BE2C (cell line): ENCODE measurements at regions not wholly inside any gene's neighbourhood (a gene's known extent, or its start where the extent isn't known, plus 50 kb on each side); places are given as distances from the start of the nearest gene placed in this dataset.

Experiments
- DNase-seq: peaks from one replicate; pipeline ENCODE4 v3.0.0-alpha.2; 2020
- H3K27me3 ChIP-seq: fragments of 250-450 bp; sonication (Bioruptor Pico); 2 replicates; pipeline ENCODE4 v1.5.1; 2020; ENCODE audit warnings: mild to moderate bottlenecking
- H3K36me3 ChIP-seq: fragments of 250-450 bp; sonication (Bioruptor Pico); 2 replicates; pipeline ENCODE4 v1.5.1; 2020; ENCODE audit warnings: mild to moderate bottlenecking
- H3K4me1 ChIP-seq: fragments of 250-450 bp; sonication (Bioruptor Pico); 2 replicates; pipeline ENCODE4 v1.5.1; 2020
- H3K4me3 ChIP-seq: 2 replicates; pipeline ENCODE4 v1.5.1; 2011; ENCODE audit warnings: low read depth, low read length
- H3K9me3 ChIP-seq: fragments of 250-450 bp; sonication (Bioruptor Pico); 2 replicates; pipeline ENCODE4 v1.5.1; 2020
- TF ChIP-seq, protein P1 (sequence below): IDR thresholded peaks from 2 replicates; pipeline ENCODE4 v1.5.1; 2012; ENCODE audit warnings: mild to moderate bottlenecking, low read depth, low read length

GRCh38 chr16:86459266-86459665, 51.1 kb upstream of the FOXF1 start:
- Histone ChIP-seq H3K36me3 (no peaks in the 10 kb centered on the region), H3K4me1 (no peaks in the 10 kb centered on the region), H3K4me3 (no peak overlapping the region), H3K27me3 (peaks cover 19% of the 10 kb centered on the region), H3K9me3 (no peaks in the 10 kb centered on the region; the same call in 1 of the 2 replicates)
- no peak for DNase-seq
- TF ChIP-seq, protein P1, sequence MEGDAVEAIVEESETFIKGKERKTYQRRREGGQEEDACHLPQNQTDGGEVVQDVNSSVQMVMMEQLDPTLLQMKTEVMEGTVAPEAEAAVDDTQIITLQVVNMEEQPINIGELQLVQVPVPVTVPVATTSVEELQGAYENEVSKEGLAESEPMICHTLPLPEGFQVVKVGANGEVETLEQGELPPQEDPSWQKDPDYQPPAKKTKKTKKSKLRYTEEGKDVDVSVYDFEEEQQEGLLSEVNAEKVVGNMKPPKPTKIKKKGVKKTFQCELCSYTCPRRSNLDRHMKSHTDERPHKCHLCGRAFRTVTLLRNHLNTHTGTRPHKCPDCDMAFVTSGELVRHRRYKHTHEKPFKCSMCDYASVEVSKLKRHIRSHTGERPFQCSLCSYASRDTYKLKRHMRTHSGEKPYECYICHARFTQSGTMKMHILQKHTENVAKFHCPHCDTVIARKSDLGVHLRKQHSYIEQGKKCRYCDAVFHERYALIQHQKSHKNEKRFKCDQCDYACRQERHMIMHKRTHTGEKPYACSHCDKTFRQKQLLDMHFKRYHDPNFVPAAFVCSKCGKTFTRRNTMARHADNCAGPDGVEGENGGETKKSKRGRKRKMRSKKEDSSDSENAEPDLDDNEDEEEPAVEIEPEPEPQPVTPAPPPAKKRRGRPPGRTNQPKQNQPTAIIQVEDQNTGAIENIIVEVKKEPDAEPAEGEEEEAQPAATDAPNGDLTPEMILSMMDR, result no peak
